A549 (cell line): ENCODE measurements at regions not wholly inside any gene's neighbourhood (a gene's known extent, or its start where the extent isn't known, plus 50 kb on each side); places are given as distances from the start of the nearest gene placed in this dataset.
A peak's percentile ranks its signal among the peaks of the same experiment; 100 is the strongest.

ENCODE experiments used
- ATAC-seq, 2 experiments: fragments of 200-7000 bp in 1 of 2; fragments of >200 bp in 1 of 2; cut with Nextera tagmentation in 1 of 2; cut with Tn5 transposase in 1 of 2; 3 replicates each; pipeline versions ENCODE4 v1.8.0 to v1.9.1; 2018 to 2020; ENCODE audit warnings: mild to moderate bottlenecking in 1 of 2, moderate library complexity in 1 of 2
- CTCF ChIA-PET: fragments of 300-600 bp; sonication (Branson Sonifier 250); formaldehyde crosslinking; extraction: SDS; loops from one replicate; lab custom pipeline; 2021; ENCODE audit warnings: antibody characterized with exemption, inconsistent platforms; lab: Yijun Ruan, JAX
- POLR2A ChIA-PET: fragments of 350-600 bp; formaldehyde crosslinking; extraction: SDS; loops from one replicate; lab custom pipeline; 2021; ENCODE audit warnings: antibody characterized with exemption, inconsistent platforms; lab: Yijun Ruan, JAX
- DNase-seq, 2 experiments: peaks; one replicate each; pipeline versions ENCODE4 v3.0.0 to v3.0.0-alpha.2; 2011 to 2016; ENCODE audit warnings: low read depth in 1 of 2, low spot score in 1 of 2
- FAIRE-seq: peaks from 2 replicates; lab custom pipeline; 2011; peaks lifted over from hg19 to GRCh38; lab: Jason Lieb, UNC
- H3K27ac ChIP-seq, 2 experiments: fragments of >200 bp; sonication (Bioruptor Twin); formaldehyde crosslinking; 3 replicates each; pipeline ENCODE4 v1.5.1; 2016 to 2017
- H3K4me1 ChIP-seq: fragments of >200 bp; sonication (Bioruptor Twin); formaldehyde crosslinking; 3 replicates; pipeline ENCODE4 v1.6.1; 2016
- H3K4me2 ChIP-seq: fragments of >200 bp; sonication (Bioruptor Twin); formaldehyde crosslinking; 3 replicates; pipeline ENCODE4 v1.6.1; 2016
- H3K4me3 ChIP-seq: fragments of >200 bp; sonication (Bioruptor Twin); formaldehyde crosslinking; 3 replicates; pipeline ENCODE4 v1.5.1; 2016
- H3K9me3 ChIP-seq: fragments of >200 bp; sonication (Bioruptor Twin); formaldehyde crosslinking; 3 replicates; pipeline ENCODE4 v1.6.1; 2016
- CBX2 ChIP-seq: fragments of 200-600 bp; sonication (generic); IDR thresholded peaks from 2 replicates; pipeline ENCODE4 v1.6.1; 2016; ENCODE audit warnings: low read depth, mild to moderate bottlenecking, borderline replicate concordance
- CHD4 ChIP-seq: fragments of 200-600 bp; sonication (generic); IDR thresholded peaks from 2 replicates; pipeline ENCODE4 v1.6.1; 2016; ENCODE audit warnings: antibody characterized with exemption, mild to moderate bottlenecking, borderline replicate concordance
- CTCF ChIP-seq: fragments of >200 bp; sonication (Bioruptor Twin); formaldehyde crosslinking; IDR thresholded peaks from 3 replicates; pipeline ENCODE4 v1.5.1; 2016
- HDAC2 ChIP-seq: fragments of 200-600 bp; sonication (generic); IDR thresholded peaks from 2 replicates; pipeline ENCODE4 v1.6.1; 2016
- HES2 ChIP-seq: fragments of >200 bp; sonication (Bioruptor Twin); formaldehyde crosslinking; IDR thresholded peaks from 2 replicates; pipeline ENCODE4 v1.6.1; 2016
- HEYL ChIP-seq: fragments of 250-450 bp; sonication (Bioruptor Pico); IDR thresholded peaks from 2 replicates; pipeline ENCODE4 v1.8.0; 2021; ENCODE audit warnings: mild to moderate bottlenecking, moderate library complexity
- HOXB13 ChIP-seq: fragments of 250-450 bp; sonication (Bioruptor Pico); IDR thresholded peaks from 2 replicates; pipeline ENCODE4 v1.5.0; 2020; ENCODE audit warnings: low read depth, mild to moderate bottlenecking, moderate library complexity
- KDM5A ChIP-seq: fragments of 200-600 bp; sonication (generic); IDR thresholded peaks from 2 replicates; pipeline ENCODE4 v1.6.1; 2016; ENCODE audit warnings: antibody characterized with exemption, mild to moderate bottlenecking
- MAZ ChIP-seq: fragments of 150-350 bp; IDR thresholded peaks from 2 replicates; pipeline ENCODE4 v1.6.1; 2014; ENCODE audit warnings: antibody characterized with exemption, low read depth, low read length, borderline replicate concordance
- NPAS2 ChIP-seq: fragments of 250-450 bp; sonication (Bioruptor Pico); IDR thresholded peaks from 2 replicates; pipeline ENCODE4 v1.8.0; 2022; ENCODE audit warnings: mild to moderate bottlenecking, moderate library complexity, borderline replicate concordance
- PHF8 ChIP-seq: fragments of 200-600 bp; sonication (generic); IDR thresholded peaks from 2 replicates; pipeline ENCODE4 v1.6.1; 2016; ENCODE audit warnings: low read depth, mild to moderate bottlenecking, antibody characterized with exemption, moderate library complexity, borderline replicate concordance
- RAD21 ChIP-seq, 2 experiments: fragments of >200 bp in 1 of 2; sonication (Bioruptor Twin) in 1 of 2; formaldehyde crosslinking in 1 of 2; IDR thresholded peaks in 1 of 2; conservative IDR thresholded peaks in 1 of 2; 2 replicates in 1 of 2; 3 replicates in 1 of 2; pipeline ENCODE4 v1.6.1; 2012 to 2018; ENCODE audit warnings: inconsistent platforms in 1 of 2
- RARB ChIP-seq: fragments of 250-450 bp; sonication (Bioruptor Pico); IDR thresholded peaks from 2 replicates; pipeline ENCODE4 v1.8.0; 2021; ENCODE audit warnings: mild to moderate bottlenecking, moderate library complexity
- REST ChIP-seq: fragments of 200-600 bp; sonication (generic); IDR thresholded peaks from 2 replicates; pipeline ENCODE4 v1.6.1; 2016; ENCODE audit warnings: antibody characterized with exemption, mild to moderate bottlenecking, moderate library complexity
- RNF2 ChIP-seq: fragments of 200-600 bp; sonication (generic); IDR thresholded peaks from 2 replicates; pipeline ENCODE4 v1.6.1; 2016; ENCODE audit warnings: low read depth, mild to moderate bottlenecking, antibody characterized with exemption, moderate library complexity, borderline replicate concordance
- TFCP2L1 ChIP-seq: fragments of 250-450 bp; sonication (Bioruptor Pico); IDR thresholded peaks from 2 replicates; pipeline ENCODE4 v1.5.0; 2021; ENCODE audit warnings: mild to moderate bottlenecking
- WGBS: methylation state at CpG from one replicate; pipeline ENCODE4 v1.1.6; 2017; ENCODE audit errors: missing lambda C conversion rate; 5-methylcytosine and 5-hydroxymethylcytosine counted together

- FAIRE-seq (no peak), DNase-seq (peak; percentile 10 to 55), ATAC-seq (peak; percentile 85 to 90)
- H3K9me3 ChIP-seq: no peaks in the 10 kb centered on the region
- WGBS: 17% methylated on average over 7 of the region's 7 CpGs
- TF ChIP-seq TFCP2L1 (CRISPR knock-in tag): no peak
- no peak for TF ChIP-seq REST
- peak; percentile 38; the same call in 2 of the 3 replicates for TF ChIP-seq CTCF
- no peak for TF ChIP-seq RARB (CRISPR knock-in tag)
- TF ChIP-seq RAD21 (conservative IDR thresholded peaks at IDR 0.05 in 1 of 2, IDR thresholded peaks at IDR 0.05 in 1 of 2): peak; percentile 23 to 47; a peak in 3 of 5 replicates
- ChIA-PET CTCF (interaction anchor here (0.6 to 1.5 kb wide), 4 partner anchors 10 to 35 kb away, joined by 3 to 4 read pairs (median 3); no protein-coding TSS in a partner anchor), POLR2A (no interaction called here)
- H3K4me3 ChIP-seq: no peak overlapping the region
- H3K4me1 ChIP-seq: no peaks in the 10 kb centered on the region
- H3K4me2 ChIP-seq: peak overlapping the region; percentile 30; the same call in 1 of the 3 replicates
- no peak overlapping the region for H3K27ac ChIP-seq
Observed at GRCh38 chr20:40160097-40160550, 528.9 kb downstream of the MAFB start.

GRCh38 chr20:40159276-40159675 is 529.8 kb downstream of the MAFB start:
- no peak for FAIRE-seq
- TF ChIP-seq REST (no peak), HOXB13 (CRISPR knock-in tag) (no peak), RARB (CRISPR knock-in tag) (no peak), HEYL (CRISPR knock-in tag) (no peak), HDAC2 (no peak), KDM5A (no peak)
- no peaks in the 10 kb centered on the region for H3K9me3 ChIP-seq
- no peak overlapping the region for H3K4me2 ChIP-seq
- 19% methylated on average over 5 of the region's 5 CpGs for WGBS
- DNase-seq: no peak
- no peaks in the 10 kb centered on the region for H3K4me1 ChIP-seq
- H3K27ac ChIP-seq: no peak overlapping the region
- CTCF ChIA-PET: interaction anchor here (1.4 kb wide), 1 partner anchor 9 kb away, joined by 3 read pairs; no protein-coding TSS in a partner anchor
- POLR2A ChIA-PET: no interaction called here
- no peak overlapping the region for H3K4me3 ChIP-seq
- no peak for ATAC-seq

GRCh38 chr20:40156600-40157317 is 532.3 kb downstream of the MAFB start:
- FAIRE-seq (no peak), ATAC-seq (no peak), DNase-seq (no peak)
- CTCF ChIA-PET: no interaction called here
- H3K9me3 ChIP-seq: no peaks in the 10 kb centered on the region
- WGBS: 0% methylated on average over 4 of the region's 4 CpGs
- POLR2A ChIA-PET: no interaction called here
- no peak overlapping the region for H3K4me2 ChIP-seq
- H3K4me3 ChIP-seq: no peak overlapping the region
- H3K27ac ChIP-seq: no peak overlapping the region
- no peaks in the 10 kb centered on the region for H3K4me1 ChIP-seq
- TF ChIP-seq PHF8: no peak
- TF ChIP-seq RNF2: no peak
- no peak for TF ChIP-seq MAZ
- TF ChIP-seq NPAS2 (CRISPR knock-in tag): no peak
- no peak for TF ChIP-seq REST
- no peak for TF ChIP-seq HEYL (CRISPR knock-in tag)
- no peak for TF ChIP-seq CBX2
- TF ChIP-seq HES2: no peak
- TF ChIP-seq CHD4: no peak
